ENCODE measurements at regions not wholly inside any gene's neighbourhood (a gene's known extent, or its start where the extent isn't known, plus 50 kb on each side); places are given as distances from the start of the nearest gene placed in this dataset.
A peak's percentile ranks its signal among the peaks of the same experiment; 100 is the strongest.

DNA sequence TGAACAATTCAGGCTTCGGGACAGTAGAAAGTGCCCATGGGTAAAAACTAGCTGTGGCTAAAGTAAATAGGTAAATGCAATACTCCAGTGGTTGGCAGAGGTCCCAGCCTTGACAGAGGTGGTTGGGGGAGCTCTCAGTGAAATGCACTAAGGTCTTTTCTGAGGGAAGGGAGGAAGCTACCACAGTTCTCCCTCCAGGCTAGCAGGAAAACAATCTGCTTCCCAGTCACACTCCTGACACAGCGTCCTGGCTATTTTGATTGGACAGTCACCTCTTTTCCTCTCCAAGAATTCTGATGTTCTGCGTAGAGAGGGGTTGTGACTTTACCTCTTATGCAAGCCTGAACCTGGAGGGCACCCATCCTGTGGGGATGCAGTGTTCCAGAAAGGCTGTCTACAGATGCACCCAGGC is 128.7 kb downstream of the CYSLTR2 start:
- 73 to 83% methylated on average over 2 of the region's 3 CpGs for WGBS, 2 donors
- DNase-seq = no peak
- H3K4me1 ChIP-seq = no peaks in the 10 kb centered on the region
- H3K27ac ChIP-seq = peak overlapping the region in 1 of 4 donors; percentile 32
- no peaks in the 10 kb centered on the region for H3K27me3 ChIP-seq
- TF ChIP-seq POLR2A (IDR thresholded peaks at IDR 0.05) = no peak
- TF ChIP-seq, protein P1, sequence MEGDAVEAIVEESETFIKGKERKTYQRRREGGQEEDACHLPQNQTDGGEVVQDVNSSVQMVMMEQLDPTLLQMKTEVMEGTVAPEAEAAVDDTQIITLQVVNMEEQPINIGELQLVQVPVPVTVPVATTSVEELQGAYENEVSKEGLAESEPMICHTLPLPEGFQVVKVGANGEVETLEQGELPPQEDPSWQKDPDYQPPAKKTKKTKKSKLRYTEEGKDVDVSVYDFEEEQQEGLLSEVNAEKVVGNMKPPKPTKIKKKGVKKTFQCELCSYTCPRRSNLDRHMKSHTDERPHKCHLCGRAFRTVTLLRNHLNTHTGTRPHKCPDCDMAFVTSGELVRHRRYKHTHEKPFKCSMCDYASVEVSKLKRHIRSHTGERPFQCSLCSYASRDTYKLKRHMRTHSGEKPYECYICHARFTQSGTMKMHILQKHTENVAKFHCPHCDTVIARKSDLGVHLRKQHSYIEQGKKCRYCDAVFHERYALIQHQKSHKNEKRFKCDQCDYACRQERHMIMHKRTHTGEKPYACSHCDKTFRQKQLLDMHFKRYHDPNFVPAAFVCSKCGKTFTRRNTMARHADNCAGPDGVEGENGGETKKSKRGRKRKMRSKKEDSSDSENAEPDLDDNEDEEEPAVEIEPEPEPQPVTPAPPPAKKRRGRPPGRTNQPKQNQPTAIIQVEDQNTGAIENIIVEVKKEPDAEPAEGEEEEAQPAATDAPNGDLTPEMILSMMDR (IDR thresholded peaks at IDR 0.05) = no peak
- H3K4me3 ChIP-seq = no peak overlapping the region
- intact Hi-C loops (cut with DNase I) = no loop called here
- H3K9me3 ChIP-seq = peaks cover 0 to 19% (median 14%) of the 10 kb centered on the region in 3 donors
- no peaks in the 10 kb centered on the region for H3K36me3 ChIP-seq

DNA sequence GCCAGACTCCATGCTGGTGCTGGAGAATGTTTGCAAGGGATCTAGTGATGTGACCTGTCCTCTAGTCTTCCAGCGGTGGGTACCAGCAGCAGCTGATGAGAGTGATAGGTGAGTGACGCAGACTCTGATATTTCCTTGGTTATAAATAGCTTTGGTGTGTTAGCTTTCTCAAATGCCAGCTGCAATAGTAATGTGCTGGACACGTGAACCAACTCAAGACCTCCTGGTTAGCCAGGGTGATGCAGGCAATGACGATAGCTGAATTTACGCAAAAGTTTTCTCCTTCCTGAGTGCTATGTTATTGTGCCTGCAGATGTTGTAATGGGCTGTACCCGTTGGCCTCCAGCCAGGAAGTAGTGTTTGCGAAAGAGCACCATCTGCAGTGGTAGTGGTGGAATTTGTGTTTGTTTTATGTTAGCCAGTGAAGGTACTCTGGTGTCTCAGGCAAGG is 129.5 kb downstream of the CYSLTR2 start:
- H3K27me3 ChIP-seq = no peaks in the 10 kb centered on the region
- peak; percentile 12 for DNase-seq
- H3K9me3 ChIP-seq = peaks cover 0 to 19% (median 14%) of the 10 kb centered on the region in 3 donors
- no peaks in the 10 kb centered on the region for H3K36me3 ChIP-seq
- no peak for TF ChIP-seq POLR2A (IDR thresholded peaks at IDR 0.05)
- TF ChIP-seq, protein P1 (IDR thresholded peaks at IDR 0.05) = no peak
- H3K27ac ChIP-seq = peak overlapping the region in 1 of 4 donors; percentile 32
- intact Hi-C loops (cut with DNase I) = no loop called here
- H3K4me3 ChIP-seq = no peak overlapping the region
- no peaks in the 10 kb centered on the region for H3K4me1 ChIP-seq
- WGBS, 2 donors = 57 to 68% methylated on average over 1 to 7 of the region's 7 CpGs

DNA sequence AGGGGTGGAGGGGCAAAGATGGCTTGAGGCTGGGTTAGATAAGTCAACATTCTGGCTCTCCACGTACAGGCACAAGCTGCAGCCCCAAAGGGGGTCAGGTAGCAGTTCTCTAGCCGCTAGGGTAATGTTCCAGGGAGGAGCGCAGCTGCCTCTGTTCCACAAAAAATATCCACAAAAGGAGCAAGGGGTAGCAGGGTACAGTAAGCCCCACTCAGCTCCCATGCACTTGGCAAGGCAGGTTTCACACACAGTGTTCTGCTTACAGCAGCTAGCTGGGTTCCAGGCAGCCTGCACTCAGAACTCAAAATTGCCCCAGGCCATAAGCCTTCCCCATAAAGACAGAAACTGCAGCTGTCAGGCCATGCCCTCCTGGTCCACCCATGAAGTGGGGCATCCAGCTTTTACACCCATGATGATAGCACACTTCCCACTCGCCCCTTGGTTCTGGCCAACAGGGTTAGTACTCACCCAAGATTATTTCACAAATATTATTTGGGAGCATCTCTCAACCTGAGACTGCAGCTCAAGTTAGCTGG is 130.0 kb downstream of the CYSLTR2 start:
- Histone ChIP-seq H3K36me3 (no peaks in the 10 kb centered on the region), H3K4me1 (no peaks in the 10 kb centered on the region), H3K9me3 (peaks cover 0 to 19% (median 14%) of the 10 kb centered on the region in 3 donors), H3K4me3 (no peak overlapping the region), H3K27me3 (no peaks in the 10 kb centered on the region), H3K27ac (no peak overlapping the region)
- 84 to 100% methylated on average over 2 to 3 of the region's 4 CpGs for WGBS, 2 donors
- no peak for DNase-seq
- TF ChIP-seq, protein P1 (IDR thresholded peaks at IDR 0.05) = no peak
- intact Hi-C loops (cut with DNase I) = no loop called here

DNA sequence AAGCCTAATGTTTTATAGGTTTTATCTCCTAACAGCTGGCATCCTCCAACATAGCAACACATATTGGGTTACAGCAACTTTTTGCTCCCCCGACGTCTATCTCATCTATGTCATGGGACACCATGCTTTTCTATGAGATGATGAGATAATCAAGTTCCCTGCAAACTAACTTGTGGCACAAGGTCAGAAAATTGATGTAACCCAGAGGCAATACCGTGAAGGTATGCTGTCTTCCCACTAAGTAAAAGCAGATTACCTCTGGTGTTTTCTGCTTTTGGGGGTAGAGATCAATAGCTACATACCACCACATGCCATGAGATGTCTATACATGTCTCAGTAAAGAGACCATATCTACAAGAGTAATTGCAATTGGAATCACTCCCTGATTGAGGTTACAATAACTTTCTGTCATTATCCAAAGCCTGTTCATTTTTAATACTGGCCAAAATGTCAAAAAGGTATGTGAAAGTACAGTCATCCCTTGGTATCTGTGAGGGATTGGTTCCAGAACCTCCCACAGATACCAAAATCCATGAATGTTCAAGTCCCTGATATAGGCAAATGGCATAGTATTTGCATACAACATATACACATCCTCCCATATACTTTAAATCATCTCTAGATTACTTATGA is 131.3 kb downstream of the CYSLTR2 start:
- intact Hi-C loops (cut with DNase I) = no loop called here
- H3K9me3 ChIP-seq = peaks cover 0 to 16% (median 14%) of the 10 kb centered on the region in 3 donors
- TF ChIP-seq, protein P1 (IDR thresholded peaks at IDR 0.05) = no peak
- no peak for TF ChIP-seq POLR2A (IDR thresholded peaks at IDR 0.05)
- no peak overlapping the region for H3K27ac ChIP-seq
- 66 to 81% methylated on average over 3 of the region's 3 CpGs for WGBS, 2 donors
- no peaks in the 10 kb centered on the region for H3K36me3 ChIP-seq
- no peaks in the 10 kb centered on the region for H3K27me3 ChIP-seq
- no peak overlapping the region for H3K4me3 ChIP-seq
- no peak for DNase-seq
- no peaks in the 10 kb centered on the region for H3K4me1 ChIP-seq

DNA sequence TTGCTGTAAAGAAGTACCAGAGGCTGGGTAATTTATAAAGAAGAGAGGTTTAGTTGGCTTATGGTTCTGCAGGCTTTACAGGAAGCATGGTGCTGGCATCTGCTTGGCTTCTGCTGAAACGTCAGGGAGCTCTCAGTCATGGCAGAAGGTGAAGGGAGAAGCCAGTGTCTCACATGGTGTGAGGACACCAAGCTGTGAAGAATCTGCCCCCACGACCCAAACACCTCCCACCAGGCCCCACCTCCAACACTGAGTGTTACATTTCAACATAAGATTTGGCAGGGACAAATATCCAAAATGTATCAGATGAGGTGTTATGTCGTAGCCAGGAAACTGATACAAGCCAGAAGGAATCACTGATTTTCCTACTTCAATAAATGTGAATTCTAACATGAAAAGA is 136.5 kb downstream of the CYSLTR2 start:
- Histone ChIP-seq H3K4me3 (no peak overlapping the region), H3K36me3 (no peaks in the 10 kb centered on the region), H3K27ac (no peak overlapping the region), H3K27me3 (no peaks in the 10 kb centered on the region), H3K4me1 (no peaks in the 10 kb centered on the region), H3K9me3 (no peaks in the 10 kb centered on the region)
- TF ChIP-seq, protein P1 (IDR thresholded peaks at IDR 0.05) = no peak
- TF ChIP-seq POLR2A (IDR thresholded peaks at IDR 0.05) = no peak
- DNase-seq = no peak
- intact Hi-C loops (cut with DNase I) = no loop called here
- 48 to 63% methylated on average over 3 of the region's 3 CpGs for WGBS, 2 donors
